Activated CD4-positive, alpha-beta memory T cell treated with anti-CD3 and anti-CD28 coated beads for 36 hours (primary cell): ENCODE measurements at regions not wholly inside any gene's neighbourhood (a gene's known extent, or its start where the extent isn't known, plus 50 kb on each side); places are given as distances from the start of the nearest gene placed in this dataset.
"Not testable (repeated sequence)": the region's sequence is repeated elsewhere in the genome, so short reads cannot be mapped to it uniquely, and the experiment has no call there.

Experiments used
- CTCF ChIA-PET: fragments of 350-600 bp; sonication (Branson Sonifier 250); formaldehyde crosslinking; loops from one replicate; lab custom pipeline; 2021; ENCODE audit warnings: antibody characterized with exemption, inconsistent platforms; lab: Charles Lee
- POLR2A ChIA-PET: fragments of 350-600 bp; sonication (Branson Sonifier 250); formaldehyde crosslinking; loops from one replicate; lab custom pipeline; 2021; ENCODE audit warnings: antibody characterized with exemption; lab: Charles Lee
- DNase-seq: peaks from one replicate; pipeline ENCODE4 v3.0.0-alpha.2; 2020
- H3K27ac Mint-ChIP-seq: one replicate; pipeline ENCODE4 v1.8.0; 2021; ENCODE audit warnings: mixed read lengths
- H3K27me3 Mint-ChIP-seq: one replicate; pipeline ENCODE4 v1.8.0; 2021; ENCODE audit warnings: mixed read lengths
- H3K36me3 Mint-ChIP-seq: one replicate; pipeline ENCODE4 v1.8.0; 2021; ENCODE audit warnings: mixed read lengths
- H3K4me1 Mint-ChIP-seq: one replicate; pipeline ENCODE4 v1.8.0; 2021; ENCODE audit warnings: low read depth, mixed read lengths
- H3K4me3 Mint-ChIP-seq: one replicate; pipeline ENCODE4 v1.8.0; 2021; ENCODE audit warnings: mild to moderate bottlenecking, mixed read lengths
- H3K9me3 Mint-ChIP-seq: one replicate; pipeline ENCODE4 v1.8.0; 2021; ENCODE audit warnings: mixed read lengths
- intact Hi-C: fragments of 100-400 bp; cut with micrococcal nuclease; formaldehyde crosslinking; loops from one replicate; pipeline ENCODE4 v1.15.1; 2023

- H3K4me3 Mint-ChIP-seq = no peak overlapping the region
- no peak for DNase-seq
- no peaks in the 10 kb centered on the region for H3K36me3 Mint-ChIP-seq
- intact Hi-C loops = no loop called here
- H3K9me3 Mint-ChIP-seq = no peaks in the 10 kb centered on the region
- H3K27ac Mint-ChIP-seq = no peak overlapping the region
- ChIA-PET CTCF (no interaction called here), POLR2A (no interaction called here)
- no peaks in the 10 kb centered on the region for H3K27me3 Mint-ChIP-seq
- no peaks in the 10 kb centered on the region for H3K4me1 Mint-ChIP-seq
These were observed 93.2 kb upstream of the STEAP1 start for GRCh38 chr7:90061077-90061476.

GRCh38 chr7:90064370-90064769, 89.9 kb upstream of the STEAP1 start:
- intact Hi-C loops = no loop called here
- ChIA-PET POLR2A (no interaction called here), CTCF (no interaction called here)
- Mint-ChIP-seq H3K4me1 (no peaks in the 10 kb centered on the region), H3K4me3 (no peak overlapping the region), H3K27me3 (peaks cover 2% of the 10 kb centered on the region), H3K9me3 (no peaks in the 10 kb centered on the region), H3K27ac (no peak overlapping the region), H3K36me3 (no peaks in the 10 kb centered on the region)
- DNase-seq = no peak

GRCh38 chr7:90067171-90067570, 87.1 kb upstream of the STEAP1 start:
- H3K4me3 Mint-ChIP-seq = no peak overlapping the region
- H3K27ac Mint-ChIP-seq = no peak overlapping the region
- H3K9me3 Mint-ChIP-seq = no peaks in the 10 kb centered on the region
- no peaks in the 10 kb centered on the region for H3K36me3 Mint-ChIP-seq
- H3K27me3 Mint-ChIP-seq = peaks cover 2% of the 10 kb centered on the region
- ChIA-PET CTCF (no interaction called here), POLR2A (no interaction called here)
- no peak for DNase-seq
- intact Hi-C loops = no loop called here
- no peaks in the 10 kb centered on the region for H3K4me1 Mint-ChIP-seq

- intact Hi-C loops, H3K9me3 Mint-ChIP-seq, H3K4me3 Mint-ChIP-seq, H3K4me1 Mint-ChIP-seq, H3K27ac Mint-ChIP-seq, POLR2A ChIA-PET, H3K27me3 Mint-ChIP-seq, DNase-seq, H3K36me3 Mint-ChIP-seq, CTCF ChIA-PET: not testable (repeated sequence)
These were observed 84.0 kb upstream of the STEAP1 start for GRCh38 chr7:90070238-90070637.

GRCh38 chr7:90078921-90079320, 75.3 kb upstream of the STEAP1 start:
- intact Hi-C loops = no loop called here
- no peak for DNase-seq
- H3K27ac Mint-ChIP-seq = no peak overlapping the region
- POLR2A ChIA-PET = no interaction called here
- CTCF ChIA-PET = no interaction called here
- no peaks in the 10 kb centered on the region for H3K36me3 Mint-ChIP-seq
- H3K27me3 Mint-ChIP-seq = no peaks in the 10 kb centered on the region
- H3K9me3 Mint-ChIP-seq = peaks cover 3% of the 10 kb centered on the region
- H3K4me3 Mint-ChIP-seq = no peak overlapping the region
- no peaks in the 10 kb centered on the region for H3K4me1 Mint-ChIP-seq

- peaks cover 6% of the 10 kb centered on the region for H3K27me3 Mint-ChIP-seq
- POLR2A ChIA-PET = no interaction called here
- intact Hi-C loops = no loop called here
- CTCF ChIA-PET = no interaction called here
- no peaks in the 10 kb centered on the region for H3K4me1 Mint-ChIP-seq
- DNase-seq = no peak
- H3K4me3 Mint-ChIP-seq = no peak overlapping the region
- no peaks in the 10 kb centered on the region for H3K9me3 Mint-ChIP-seq
- H3K36me3 Mint-ChIP-seq = no peaks in the 10 kb centered on the region
- H3K27ac Mint-ChIP-seq = no peak overlapping the region
These were observed 72.6 kb upstream of the STEAP1 start for GRCh38 chr7:90081621-90082020.

GRCh38 chr7:90092506-90092905, 61.8 kb upstream of the STEAP1 start:
- Mint-ChIP-seq H3K27me3 (no peaks in the 10 kb centered on the region), H3K9me3 (no peaks in the 10 kb centered on the region), H3K4me1 (no peaks in the 10 kb centered on the region), H3K27ac (no peak overlapping the region), H3K4me3 (no peak overlapping the region), H3K36me3 (no peaks in the 10 kb centered on the region)
- CTCF ChIA-PET = no interaction called here
- intact Hi-C loops = no loop called here
- POLR2A ChIA-PET = no interaction called here
- DNase-seq = no peak

GRCh38 chr7:90094030-90094429, 60.2 kb upstream of the STEAP1 start:
- intact Hi-C loops = no loop called here
- Mint-ChIP-seq H3K4me3 (no peak overlapping the region), H3K27me3 (no peaks in the 10 kb centered on the region), H3K4me1 (no peaks in the 10 kb centered on the region), H3K36me3 (no peaks in the 10 kb centered on the region), H3K27ac (no peak overlapping the region), H3K9me3 (no peaks in the 10 kb centered on the region)
- POLR2A ChIA-PET = no interaction called here
- CTCF ChIA-PET = no interaction called here
- no peak for DNase-seq
